BJ (cell line): ENCODE measurements at regions not wholly inside any gene's neighbourhood (a gene's known extent, or its start where the extent isn't known, plus 50 kb on each side); places are given as distances from the start of the nearest gene placed in this dataset.

Experiments used
- CTCF ChIA-PET: fragments of 350-600 bp; formaldehyde crosslinking; extraction: SDS; loops from one replicate; lab custom pipeline; 2021; ENCODE audit warnings: antibody characterized with exemption, inconsistent platforms; lab: Yijun Ruan, JAX
- POLR2A ChIA-PET: fragments of 300-600 bp; sonication (Branson Sonifier 250); formaldehyde crosslinking; extraction: SDS; loops from one replicate; lab custom pipeline; 2021; ENCODE audit warnings: antibody characterized with exemption; lab: Charles Lee
- DNase-seq: peaks from one replicate; pipeline ENCODE4 v3.0.0-alpha.2; 2011; ENCODE audit warnings: low read depth
- H3K27me3 ChIP-seq: 2 replicates; pipeline ENCODE4 v1.6.0; 2011; ENCODE audit warnings: low read length; ENCODE audit not compliant: control insufficient read depth, insufficient read depth
- H3K36me3 ChIP-seq: 2 replicates; pipeline ENCODE4 v1.5.1; 2011; ENCODE audit warnings: low read length; ENCODE audit not compliant: control insufficient read depth, insufficient read depth
- H3K4me3 ChIP-seq: 2 replicates; pipeline ENCODE4 v1.5.1; 2011; ENCODE audit warnings: low read depth, mild to moderate bottlenecking, control low read depth, low read length
- TF ChIP-seq, protein P1 (sequence below): IDR thresholded peaks from 2 replicates; pipeline ENCODE4 v1.5.1; 2011; ENCODE audit warnings: low read depth, mild to moderate bottlenecking, control low read depth, inconsistent platforms, low read length, moderate library complexity; ENCODE audit not compliant: insufficient read depth

DNA sequence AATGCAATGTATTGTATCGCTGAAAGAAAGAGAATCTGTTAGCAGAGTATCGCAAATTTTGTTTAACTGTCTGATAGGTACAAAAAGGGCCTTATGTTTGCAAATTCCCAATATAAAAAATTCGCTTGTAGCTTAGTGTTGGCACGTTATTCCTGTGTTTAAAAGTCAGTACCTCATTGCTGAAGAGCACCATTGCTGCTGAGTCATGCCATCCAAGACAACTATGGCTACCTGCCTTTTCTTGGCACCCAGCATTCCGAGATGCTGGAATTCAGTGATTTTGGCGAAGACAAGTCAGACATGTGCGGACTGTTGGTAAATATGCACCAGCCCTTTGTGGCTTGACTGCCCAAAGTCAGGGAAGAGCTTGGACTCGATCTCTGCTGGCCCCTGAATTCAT lies 149.5 kb upstream of the EEA1 start:
- Histone ChIP-seq H3K27me3 (no peaks in the 10 kb centered on the region; the same call in 1 of the 2 replicates), H3K36me3 (no peaks in the 10 kb centered on the region), H3K4me3 (no peak overlapping the region)
- no peak for DNase-seq
- TF ChIP-seq, protein P1, sequence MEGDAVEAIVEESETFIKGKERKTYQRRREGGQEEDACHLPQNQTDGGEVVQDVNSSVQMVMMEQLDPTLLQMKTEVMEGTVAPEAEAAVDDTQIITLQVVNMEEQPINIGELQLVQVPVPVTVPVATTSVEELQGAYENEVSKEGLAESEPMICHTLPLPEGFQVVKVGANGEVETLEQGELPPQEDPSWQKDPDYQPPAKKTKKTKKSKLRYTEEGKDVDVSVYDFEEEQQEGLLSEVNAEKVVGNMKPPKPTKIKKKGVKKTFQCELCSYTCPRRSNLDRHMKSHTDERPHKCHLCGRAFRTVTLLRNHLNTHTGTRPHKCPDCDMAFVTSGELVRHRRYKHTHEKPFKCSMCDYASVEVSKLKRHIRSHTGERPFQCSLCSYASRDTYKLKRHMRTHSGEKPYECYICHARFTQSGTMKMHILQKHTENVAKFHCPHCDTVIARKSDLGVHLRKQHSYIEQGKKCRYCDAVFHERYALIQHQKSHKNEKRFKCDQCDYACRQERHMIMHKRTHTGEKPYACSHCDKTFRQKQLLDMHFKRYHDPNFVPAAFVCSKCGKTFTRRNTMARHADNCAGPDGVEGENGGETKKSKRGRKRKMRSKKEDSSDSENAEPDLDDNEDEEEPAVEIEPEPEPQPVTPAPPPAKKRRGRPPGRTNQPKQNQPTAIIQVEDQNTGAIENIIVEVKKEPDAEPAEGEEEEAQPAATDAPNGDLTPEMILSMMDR = no peak
- ChIA-PET POLR2A (interaction anchor here (0.7 kb wide), 1 partner anchor 133 kb away, joined by 3 read pairs; no protein-coding TSS in a partner anchor), CTCF (interaction anchor here (0.9 kb wide), 1 partner anchor 15 kb away, joined by 3 read pairs; no protein-coding TSS in a partner anchor)

DNA sequence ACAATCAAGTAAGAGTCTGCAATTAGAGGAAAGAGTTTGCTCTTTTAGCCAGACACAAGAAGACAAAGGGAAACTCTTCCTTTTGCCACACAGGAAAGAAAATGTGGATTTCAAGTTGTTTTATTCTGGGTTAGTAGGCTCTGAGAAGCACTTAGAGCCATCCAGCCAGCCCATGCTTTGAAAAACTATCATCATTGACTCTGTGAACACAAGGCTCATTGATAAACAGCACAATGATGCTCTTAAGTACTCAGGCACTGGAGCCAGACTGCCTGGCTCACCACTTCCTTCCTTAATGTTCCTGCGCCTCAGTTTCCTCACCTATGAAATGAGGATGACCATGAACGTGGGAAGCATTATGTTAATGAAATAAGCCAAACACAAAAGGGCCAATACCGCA lies 150.2 kb upstream of the EEA1 start:
- ChIA-PET POLR2A (no interaction called here), CTCF (interaction anchor here (0.9 kb wide), 1 partner anchor 15 kb away, joined by 3 read pairs; no protein-coding TSS in a partner anchor)
- Histone ChIP-seq H3K36me3 (no peaks in the 10 kb centered on the region), H3K27me3 (no peaks in the 10 kb centered on the region; the same call in 1 of the 2 replicates), H3K4me3 (no peak overlapping the region)
- no peak for DNase-seq
- TF ChIP-seq, protein P1 = no peak

DNA sequence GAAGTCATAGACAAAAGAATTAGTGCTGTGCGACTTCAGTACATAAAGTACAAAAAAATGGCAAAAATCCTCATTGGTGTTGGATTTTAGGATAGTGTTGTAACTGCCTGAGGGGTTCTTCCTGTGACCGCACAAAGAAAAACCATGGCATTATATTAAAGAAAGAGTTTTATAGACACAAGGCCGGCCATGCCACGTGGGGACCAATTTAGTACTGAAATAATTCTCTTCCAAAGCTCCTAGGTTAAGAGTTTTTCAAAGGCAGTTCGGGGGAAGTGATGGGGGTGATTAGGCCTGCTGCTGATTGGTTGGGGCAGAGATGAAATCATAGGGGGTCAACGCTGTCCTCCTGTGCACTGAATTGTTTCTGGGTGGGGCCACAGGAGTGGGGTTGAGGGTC lies 150.9 kb upstream of the EEA1 start:
- TF ChIP-seq, protein P1 = no peak
- H3K36me3 ChIP-seq = no peaks in the 10 kb centered on the region
- no peak overlapping the region for H3K4me3 ChIP-seq
- ChIA-PET CTCF (interaction anchor here (0.6 to 1.3 kb wide), 2 partner anchors 18 to 24 kb away, joined by 4 to 5 read pairs; no protein-coding TSS in a partner anchor), POLR2A (no interaction called here)
- no peaks in the 10 kb centered on the region; the same call in 1 of the 2 replicates for H3K27me3 ChIP-seq
- no peak for DNase-seq

DNA sequence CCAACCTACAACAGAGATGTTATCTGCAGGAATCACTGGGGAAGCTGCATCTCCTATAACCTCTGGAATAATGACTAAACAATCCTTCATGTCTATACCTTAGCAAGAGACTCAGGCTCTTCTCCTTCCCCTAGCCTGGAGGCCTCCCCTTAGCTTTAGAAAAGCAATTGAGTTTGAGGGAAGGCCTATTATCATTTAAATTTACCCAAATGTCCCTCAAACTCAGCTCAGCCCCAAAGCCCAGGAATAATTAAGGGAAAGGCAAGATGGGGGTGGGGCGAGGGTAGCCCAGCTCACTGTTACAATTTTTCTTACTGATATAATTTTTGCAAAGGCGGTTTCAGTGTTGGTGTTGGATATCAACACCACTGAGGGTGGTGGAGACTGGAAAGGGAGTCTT lies 151.4 kb upstream of the EEA1 start:
- no peak overlapping the region for H3K4me3 ChIP-seq
- ChIA-PET CTCF (interaction anchor here (1.2 to 1.3 kb wide), 2 partner anchors 17 to 93 kb away, joined by 3 to 5 read pairs; no protein-coding TSS in a partner anchor), POLR2A (no interaction called here)
- no peaks in the 10 kb centered on the region for H3K36me3 ChIP-seq
- DNase-seq = no peak
- TF ChIP-seq, protein P1 = no peak
- H3K27me3 ChIP-seq = no peaks in the 10 kb centered on the region; the same call in 1 of the 2 replicates

DNA sequence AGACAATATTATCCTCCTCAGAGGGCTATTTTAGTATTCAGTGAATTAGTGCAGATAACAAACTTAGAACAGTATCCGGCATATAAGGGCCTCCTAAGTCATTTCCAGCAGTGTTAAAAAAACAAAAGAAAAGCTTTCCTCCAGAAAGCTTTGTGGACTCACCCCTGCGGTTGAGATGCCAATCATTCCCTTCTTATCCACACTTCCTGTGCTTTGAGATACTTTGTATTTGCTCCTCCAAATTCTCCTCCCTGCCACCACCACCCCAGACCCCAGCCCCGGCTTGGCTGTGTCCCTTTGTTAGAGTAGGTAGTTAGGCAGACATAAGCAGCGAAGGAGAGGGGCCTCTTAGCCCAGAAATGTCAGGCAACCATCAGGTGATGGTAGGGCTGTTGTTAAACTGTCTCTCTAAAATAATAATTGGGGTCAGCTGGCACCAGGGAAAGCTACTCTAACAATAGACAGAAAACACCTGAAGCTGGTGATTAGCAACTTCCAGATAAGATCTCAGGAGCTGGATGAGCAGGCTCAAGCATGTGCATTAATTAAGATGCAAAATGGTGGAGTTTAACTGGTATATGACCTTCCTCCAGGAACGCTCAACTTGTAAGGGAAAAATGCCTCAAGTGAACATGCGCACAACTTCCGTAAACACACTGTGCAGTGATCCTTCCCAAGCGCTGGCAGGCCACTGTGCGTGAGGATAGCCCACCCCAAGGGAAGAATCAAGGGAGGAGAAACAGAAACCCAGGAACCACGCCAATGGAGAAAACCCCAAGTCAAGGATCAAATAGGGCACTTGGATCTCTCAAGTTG lies 152.1 kb upstream of the EEA1 start:
- ChIA-PET CTCF (interaction anchor here (1.2 to 1.3 kb wide), 2 partner anchors 16 to 94 kb away, joined by 3 to 5 read pairs; no protein-coding TSS in a partner anchor), POLR2A (no interaction called here)

More for the DNA sequence above, 152.1 kb upstream of the EEA1 start:
- Histone ChIP-seq H3K27me3 (no peaks in the 10 kb centered on the region; the same call in 1 of the 2 replicates), H3K4me3 (no peak overlapping the region), H3K36me3 (no peaks in the 10 kb centered on the region)
- TF ChIP-seq, protein P1 = no peak
- no peak for DNase-seq
